Vagina (tissue), 2 donors: ENCODE measurements at regions not wholly inside any gene's neighbourhood (a gene's known extent, or its start where the extent isn't known, plus 50 kb on each side); places are given as distances from the start of the nearest gene placed in this dataset.
"Not testable (repeated sequence)": the region's sequence is repeated elsewhere in the genome, so short reads cannot be mapped to it uniquely, and the experiment has no call there.

Source experiments
- DNase-seq, 2 donors: peaks; one replicate each; pipeline ENCODE4 v3.0.0-alpha.2; 2017; ENCODE audit errors: extremely low spot score in 2 of 2
- H3K27ac ChIP-seq: fragments of 200-600 bp; sonication (generic); one replicate; pipeline ENCODE4 v1.5.1; 2019
- H3K27me3 ChIP-seq: fragments of 200-600 bp; sonication (generic); one replicate; pipeline ENCODE4 v1.5.1; 2019
- H3K36me3 ChIP-seq, 2 donors: fragments of 200-600 bp; sonication (generic); one replicate each; pipeline ENCODE4 v1.5.1; 2017 to 2019
- H3K4me1 ChIP-seq: fragments of 200-600 bp; sonication (generic); one replicate; pipeline ENCODE4 v1.5.1; 2019
- H3K4me3 ChIP-seq, 2 donors: fragments of 200-600 bp; sonication (generic); 1 replicate in 1 of 2; 2 replicates in 1 of 2; pipeline ENCODE4 v1.5.1; 2016 to 2019
- H3K9me3 ChIP-seq: fragments of 200-600 bp; sonication (generic); one replicate; pipeline ENCODE4 v1.5.1; 2019
- CTCF ChIP-seq, 3 experiments: fragments of 450-650 bp in 2 of 3; fragments of 200-600 bp in 1 of 3; sonication (generic) in 1 of 3; IDR thresholded peaks; one replicate each; pipeline ENCODE4 v1.5.1; 2017 to 2019; ENCODE audit warnings: antibody characterized with exemption in 3 of 3, mild to moderate bottlenecking in 2 of 3, moderate library complexity in 2 of 3
- POLR2A ChIP-seq, 2 donors: fragments of 450-650 bp; IDR thresholded peaks; one replicate each; pipeline ENCODE4 v1.6.1; 2017; ENCODE audit warnings: antibody characterized with exemption in 2 of 2, mild to moderate bottlenecking in 2 of 2, moderate library complexity in 2 of 2
- POLR2AphosphoS5 ChIP-seq, 2 donors: sonication (generic); formaldehyde crosslinking; IDR thresholded peaks; one replicate each; pipeline ENCODE4 v1.9.0; 2017; ENCODE audit warnings: antibody characterized with exemption in 2 of 2, mild to moderate bottlenecking in 2 of 2, low read depth in 1 of 2; ENCODE audit not compliant: insufficient read depth in 1 of 2
- intact Hi-C: fragments of 100-400 bp; cut with DNase I; formaldehyde crosslinking; loops from one replicate; pipeline ENCODE4 v1.15.1; 2023

GRCh38 chr9:71302776-71303175 lies 181.4 kb upstream of the TRPM3 start:
- DNase-seq = no peak
- H3K4me1 ChIP-seq = no peaks in the 10 kb centered on the region
- no peak overlapping the region for H3K4me3 ChIP-seq
- TF ChIP-seq POLR2AphosphoS5 (IDR thresholded peaks at IDR 0.05; ENCODE audit: insufficient read depth in 1 of 2, low read depth in 1 of 2) (no peak), POLR2A (IDR thresholded peaks at IDR 0.05) (no peak), CTCF (IDR thresholded peaks at IDR 0.05) (no peak)
- intact Hi-C loops = no loop called here
- H3K27ac ChIP-seq = no peak overlapping the region
- H3K9me3 ChIP-seq = no peaks in the 10 kb centered on the region
- no peaks in the 10 kb centered on the region for H3K27me3 ChIP-seq
- no peaks in the 10 kb centered on the region for H3K36me3 ChIP-seq

- Histone ChIP-seq H3K27ac (no peak overlapping the region), H3K36me3 (no peaks in the 10 kb centered on the region), H3K9me3 (no peaks in the 10 kb centered on the region), H3K4me3 (no peak overlapping the region), H3K4me1 (no peaks in the 10 kb centered on the region), H3K27me3 (no peaks in the 10 kb centered on the region)
- no peak for TF ChIP-seq POLR2AphosphoS5 (IDR thresholded peaks at IDR 0.05; ENCODE audit: insufficient read depth in 1 of 2, low read depth in 1 of 2)
- TF ChIP-seq POLR2A (IDR thresholded peaks at IDR 0.05) = no peak
- no peak for TF ChIP-seq CTCF (IDR thresholded peaks at IDR 0.05)
- DNase-seq = no peak
- intact Hi-C loops = no loop called here
These were observed 174.5 kb upstream of the TRPM3 start for GRCh38 chr9:71295928-71296327.

GRCh38 chr9:71286146-71286545 lies 164.7 kb upstream of the TRPM3 start:
- peaks cover 5% of the 10 kb centered on the region for H3K4me1 ChIP-seq
- H3K36me3 ChIP-seq = no peaks in the 10 kb centered on the region
- intact Hi-C loops = loop anchor here (10.0 kb wide), 1 partner anchor 539 kb away; no protein-coding TSS in a partner anchor
- DNase-seq = no peak
- H3K9me3 ChIP-seq = no peaks in the 10 kb centered on the region
- H3K4me3 ChIP-seq = no peak overlapping the region
- H3K27me3 ChIP-seq = no peaks in the 10 kb centered on the region
- no peak overlapping the region for H3K27ac ChIP-seq
- TF ChIP-seq POLR2A (IDR thresholded peaks at IDR 0.05) (no peak), POLR2AphosphoS5 (IDR thresholded peaks at IDR 0.05; ENCODE audit: insufficient read depth in 1 of 2, low read depth in 1 of 2) (no peak), CTCF (IDR thresholded peaks at IDR 0.05) (no peak)

GRCh38 chr9:71285191-71285656 lies 163.8 kb upstream of the TRPM3 start:
- H3K27ac ChIP-seq = no peak overlapping the region

GRCh38 chr9:71282116-71282515 lies 160.7 kb upstream of the TRPM3 start:
- not testable (repeated sequence) for H3K27ac ChIP-seq, H3K9me3 ChIP-seq, H3K4me1 ChIP-seq, H3K4me3 ChIP-seq, H3K36me3 ChIP-seq, DNase-seq, H3K27me3 ChIP-seq
- intact Hi-C loops = loop anchor here (10.0 kb wide), 1 partner anchor 543 kb away; no protein-coding TSS in a partner anchor

More at GRCh38 chr9:71285191-71285656, 163.8 kb upstream of the TRPM3 start:
- no peaks in the 10 kb centered on the region for H3K27me3 ChIP-seq
- H3K4me3 ChIP-seq = no peak overlapping the region
- no peak for DNase-seq
- intact Hi-C loops = loop anchor here (10.0 kb wide), 1 partner anchor 540 kb away; no protein-coding TSS in a partner anchor
- no peaks in the 10 kb centered on the region for H3K9me3 ChIP-seq
- H3K36me3 ChIP-seq = no peaks in the 10 kb centered on the region
- peaks cover 5% of the 10 kb centered on the region for H3K4me1 ChIP-seq
- peak; percentile 71 to 77 (median 73) for TF ChIP-seq CTCF (IDR thresholded peaks at IDR 0.05)
- TF ChIP-seq POLR2AphosphoS5 (IDR thresholded peaks at IDR 0.05; ENCODE audit: insufficient read depth in 1 of 2, low read depth in 1 of 2) = no peak
- TF ChIP-seq POLR2A (IDR thresholded peaks at IDR 0.05) = no peak
